Kidney epithelial cell (primary cell): ENCODE measurements at regions not wholly inside any gene's neighbourhood (a gene's known extent, or its start where the extent isn't known, plus 50 kb on each side); places are given as distances from the start of the nearest gene placed in this dataset.

Experiments used
- DNase-seq: peaks from one replicate; pipeline ENCODE4 v3.0.0-alpha.2; 2010; ENCODE audit warnings: low read depth
- H3K27me3 ChIP-seq: 2 replicates; pipeline ENCODE4 v1.6.0; 2011; ENCODE audit warnings: low read length; ENCODE audit not compliant: control insufficient read depth, insufficient read depth
- H3K36me3 ChIP-seq: 2 replicates; pipeline ENCODE4 v1.5.1; 2011; ENCODE audit warnings: low read length; ENCODE audit not compliant: control insufficient read depth, insufficient read depth
- H3K4me3 ChIP-seq: 2 replicates; pipeline ENCODE4 v1.5.1; 2011; ENCODE audit warnings: low read depth, mild to moderate bottlenecking, control low read depth, low read length
- TF ChIP-seq, protein P1 (sequence below): IDR thresholded peaks from 2 replicates; pipeline ENCODE4 v1.5.1; 2011; ENCODE audit warnings: mild to moderate bottlenecking, moderate library complexity, low read length, control low read depth, inconsistent platforms; ENCODE audit not compliant: insufficient read depth, poor library complexity, severe bottlenecking

GRCh38 chr11:104658177-104658576, 240.1 kb downstream of the CASP12 start:
- TF ChIP-seq, protein P1, sequence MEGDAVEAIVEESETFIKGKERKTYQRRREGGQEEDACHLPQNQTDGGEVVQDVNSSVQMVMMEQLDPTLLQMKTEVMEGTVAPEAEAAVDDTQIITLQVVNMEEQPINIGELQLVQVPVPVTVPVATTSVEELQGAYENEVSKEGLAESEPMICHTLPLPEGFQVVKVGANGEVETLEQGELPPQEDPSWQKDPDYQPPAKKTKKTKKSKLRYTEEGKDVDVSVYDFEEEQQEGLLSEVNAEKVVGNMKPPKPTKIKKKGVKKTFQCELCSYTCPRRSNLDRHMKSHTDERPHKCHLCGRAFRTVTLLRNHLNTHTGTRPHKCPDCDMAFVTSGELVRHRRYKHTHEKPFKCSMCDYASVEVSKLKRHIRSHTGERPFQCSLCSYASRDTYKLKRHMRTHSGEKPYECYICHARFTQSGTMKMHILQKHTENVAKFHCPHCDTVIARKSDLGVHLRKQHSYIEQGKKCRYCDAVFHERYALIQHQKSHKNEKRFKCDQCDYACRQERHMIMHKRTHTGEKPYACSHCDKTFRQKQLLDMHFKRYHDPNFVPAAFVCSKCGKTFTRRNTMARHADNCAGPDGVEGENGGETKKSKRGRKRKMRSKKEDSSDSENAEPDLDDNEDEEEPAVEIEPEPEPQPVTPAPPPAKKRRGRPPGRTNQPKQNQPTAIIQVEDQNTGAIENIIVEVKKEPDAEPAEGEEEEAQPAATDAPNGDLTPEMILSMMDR: no peak
- Histone ChIP-seq H3K36me3 (no peaks in the 10 kb centered on the region), H3K27me3 (no peaks in the 10 kb centered on the region), H3K4me3 (no peak overlapping the region)
- no peak for DNase-seq

- DNase-seq: no peak
- TF ChIP-seq, protein P1: no peak
- no peaks in the 10 kb centered on the region for H3K36me3 ChIP-seq
- no peaks in the 10 kb centered on the region for H3K27me3 ChIP-seq
- no peak overlapping the region for H3K4me3 ChIP-seq
Observed at GRCh38 chr11:104657083-104657482, 241.2 kb downstream of the CASP12 start.

GRCh38 chr11:104655066-104655465, 243.2 kb downstream of the CASP12 start:
- no peaks in the 10 kb centered on the region for H3K36me3 ChIP-seq
- no peak for DNase-seq
- H3K27me3 ChIP-seq: no peaks in the 10 kb centered on the region
- TF ChIP-seq, protein P1: no peak
- no peak overlapping the region for H3K4me3 ChIP-seq

GRCh38 chr11:104654181-104654813, 244.0 kb downstream of the CASP12 start:
- no peaks in the 10 kb centered on the region for H3K27me3 ChIP-seq
- H3K36me3 ChIP-seq: no peaks in the 10 kb centered on the region
- no peak overlapping the region for H3K4me3 ChIP-seq
- TF ChIP-seq, protein P1: no peak
- no peak for DNase-seq

DNA sequence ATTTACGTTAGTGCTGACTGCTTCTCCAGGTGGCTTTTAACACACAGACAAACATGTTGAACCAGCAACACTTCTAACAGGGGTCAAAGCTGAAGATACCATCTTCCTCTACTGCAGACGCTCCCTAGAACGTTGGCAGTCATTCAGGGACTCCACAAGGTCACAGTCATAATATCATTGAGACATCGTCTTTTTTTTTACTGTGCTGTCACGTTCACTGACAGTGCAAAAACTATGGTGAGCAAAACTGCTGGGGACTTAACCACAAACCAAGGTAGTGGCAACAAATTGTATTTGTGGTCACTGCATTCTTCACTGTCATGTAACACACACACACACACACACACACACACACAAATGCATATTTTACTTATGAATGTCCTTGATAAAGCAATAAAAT, 244.9 kb downstream of the CASP12 start:
- no peaks in the 10 kb centered on the region for H3K27me3 ChIP-seq
- DNase-seq: no peak

More for the DNA sequence above, 244.9 kb downstream of the CASP12 start:
- no peak overlapping the region for H3K4me3 ChIP-seq
- H3K36me3 ChIP-seq: no peaks in the 10 kb centered on the region
- TF ChIP-seq, protein P1: no peak
